HFFc6 (cell line): ENCODE measurements at regions not wholly inside any gene's neighbourhood (a gene's known extent, or its start where the extent isn't known, plus 50 kb on each side); places are given as distances from the start of the nearest gene placed in this dataset.

Experiments
- DNase-seq: peaks from one replicate; pipeline ENCODE4 v3.0.0-alpha.2; 2018
- H3K27ac Mint-ChIP-seq: 2 replicates; pipeline ENCODE4 v1.8.0; 2020; ENCODE audit warnings: mild to moderate bottlenecking, mixed read lengths
- H3K27me3 Mint-ChIP-seq: 2 replicates; pipeline ENCODE4 v1.8.0; 2021; ENCODE audit warnings: mild to moderate bottlenecking, moderate library complexity, mixed read lengths; ENCODE audit not compliant: insufficient read depth
- H3K36me3 Mint-ChIP-seq: 2 replicates; pipeline ENCODE4 v1.8.0; 2021; ENCODE audit warnings: low read depth, mixed read lengths
- H3K4me1 Mint-ChIP-seq: 2 replicates; pipeline ENCODE4 v1.8.0; 2020; ENCODE audit warnings: low read depth, mixed read lengths
- H3K4me3 Mint-ChIP-seq: 2 replicates; pipeline ENCODE4 v1.8.0; 2020; ENCODE audit warnings: mild to moderate bottlenecking, moderate library complexity, mixed read lengths
- H3K9me3 Mint-ChIP-seq: 2 replicates; pipeline ENCODE4 v1.8.0; 2020; ENCODE audit warnings: mild to moderate bottlenecking, mixed read lengths
- CTCF ChIP-seq: fragments of 200-600 bp; sonication (generic); IDR thresholded peaks from 2 replicates; pipeline ENCODE4 v1.5.0; 2021; ENCODE audit warnings: antibody characterized with exemption, mild to moderate bottlenecking

GRCh38 chr18:37787452-37787851, 221.9 kb upstream of the CELF4 start:
- Mint-ChIP-seq H3K36me3 (no peaks in the 10 kb centered on the region), H3K9me3 (peaks cover 34% of the 10 kb centered on the region), H3K4me3 (no peak overlapping the region), H3K27ac (no peak overlapping the region), H3K27me3 (no peaks in the 10 kb centered on the region), H3K4me1 (no peaks in the 10 kb centered on the region)
- no peak for TF ChIP-seq CTCF
- DNase-seq, result no peak

- TF ChIP-seq CTCF, result no peak
- peaks cover 17% of the 10 kb centered on the region for H3K9me3 Mint-ChIP-seq
- H3K4me3 Mint-ChIP-seq, result no peak overlapping the region
- H3K27me3 Mint-ChIP-seq, result no peaks in the 10 kb centered on the region
- H3K27ac Mint-ChIP-seq, result no peak overlapping the region
- no peaks in the 10 kb centered on the region for H3K36me3 Mint-ChIP-seq
- H3K4me1 Mint-ChIP-seq, result no peaks in the 10 kb centered on the region
- no peak for DNase-seq
Measured at GRCh38 chr18:37783771-37784170, 218.2 kb upstream of the CELF4 start.

GRCh38 chr18:37779220-37779619, 213.6 kb upstream of the CELF4 start:
- Mint-ChIP-seq H3K27ac (no peak overlapping the region), H3K4me3 (no peak overlapping the region)

GRCh38 chr18:37778417-37779165, 213.0 kb upstream of the CELF4 start:
- peak; percentile 2 for DNase-seq
- H3K27me3 Mint-ChIP-seq, result no peaks in the 10 kb centered on the region
- H3K27ac Mint-ChIP-seq, result no peak overlapping the region
- H3K36me3 Mint-ChIP-seq, result no peaks in the 10 kb centered on the region
- TF ChIP-seq CTCF, result peak; percentile 77
- H3K4me3 Mint-ChIP-seq, result no peak overlapping the region
- peaks cover 22% of the 10 kb centered on the region for H3K9me3 Mint-ChIP-seq
- no peaks in the 10 kb centered on the region for H3K4me1 Mint-ChIP-seq

More at GRCh38 chr18:37779220-37779619, 213.6 kb upstream of the CELF4 start:
- H3K9me3 Mint-ChIP-seq, result peaks cover 21% of the 10 kb centered on the region
- DNase-seq, result no peak
- H3K36me3 Mint-ChIP-seq, result no peaks in the 10 kb centered on the region
- H3K27me3 Mint-ChIP-seq, result no peaks in the 10 kb centered on the region
- H3K4me1 Mint-ChIP-seq, result no peaks in the 10 kb centered on the region
- no peak for TF ChIP-seq CTCF

- peaks cover 31% of the 10 kb centered on the region for H3K9me3 Mint-ChIP-seq
- no peak for TF ChIP-seq CTCF
- H3K27ac Mint-ChIP-seq, result no peak overlapping the region
- DNase-seq, result no peak
- no peaks in the 10 kb centered on the region; the same call in 1 of the 2 replicates for H3K27me3 Mint-ChIP-seq
- H3K4me3 Mint-ChIP-seq, result no peak overlapping the region
- no peaks in the 10 kb centered on the region for H3K36me3 Mint-ChIP-seq
- H3K4me1 Mint-ChIP-seq, result no peaks in the 10 kb centered on the region
Measured at GRCh38 chr18:37769826-37770225, 204.2 kb upstream of the CELF4 start.
